8988T (cell line): ENCODE measurements at regions not wholly inside any gene's neighbourhood (a gene's known extent, or its start where the extent isn't known, plus 50 kb on each side); places are given as distances from the start of the nearest gene placed in this dataset.
"Not testable (repeated sequence)": the region's sequence is repeated elsewhere in the genome, so short reads cannot be mapped to it uniquely, and the experiment has no call there.

Experiments used
- DNase-seq: peaks from one replicate; pipeline ENCODE4 v3.0.0; 2011

DNA sequence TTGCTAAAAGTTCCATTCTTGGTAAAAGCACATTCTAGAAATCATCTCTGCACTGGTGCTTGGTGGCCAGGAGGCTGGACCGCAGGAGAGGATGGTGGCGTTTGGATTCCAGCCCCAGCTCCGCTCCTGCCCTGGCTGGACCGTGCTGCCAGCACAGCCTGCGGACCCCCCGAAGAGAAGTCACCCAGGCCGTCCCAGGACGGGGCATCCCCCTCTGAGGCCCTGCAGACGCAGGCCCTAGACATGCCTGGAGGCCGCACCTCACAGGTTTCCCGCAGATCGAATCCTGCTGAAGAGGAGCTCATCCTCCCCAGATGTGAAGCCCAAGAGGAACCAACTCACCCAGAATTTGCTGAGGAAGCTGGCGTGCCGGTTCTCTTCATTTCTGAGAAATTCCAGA is 159.0 kb downstream of the TEX29 start:
- no peak for DNase-seq

DNA sequence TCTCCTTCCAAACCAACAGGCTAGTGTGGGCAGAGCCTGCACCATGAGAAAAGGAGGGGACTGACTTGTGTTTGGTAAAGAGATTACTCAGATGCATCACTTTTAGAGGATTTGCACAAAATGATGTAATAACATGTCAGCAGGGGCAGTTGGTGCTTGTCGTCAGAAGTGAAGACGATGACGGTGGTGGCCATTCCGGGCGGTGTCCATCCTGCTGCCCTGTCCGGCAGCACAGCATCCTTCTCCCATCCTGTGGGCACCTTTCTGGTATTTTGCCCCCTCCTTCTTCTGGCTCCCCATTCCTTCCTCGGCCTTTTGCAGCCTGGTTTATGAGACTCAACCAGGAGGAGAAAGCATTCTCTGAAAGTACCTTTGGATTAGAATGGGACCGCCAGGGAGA is 160.1 kb downstream of the TEX29 start:
- no peak for DNase-seq

DNA sequence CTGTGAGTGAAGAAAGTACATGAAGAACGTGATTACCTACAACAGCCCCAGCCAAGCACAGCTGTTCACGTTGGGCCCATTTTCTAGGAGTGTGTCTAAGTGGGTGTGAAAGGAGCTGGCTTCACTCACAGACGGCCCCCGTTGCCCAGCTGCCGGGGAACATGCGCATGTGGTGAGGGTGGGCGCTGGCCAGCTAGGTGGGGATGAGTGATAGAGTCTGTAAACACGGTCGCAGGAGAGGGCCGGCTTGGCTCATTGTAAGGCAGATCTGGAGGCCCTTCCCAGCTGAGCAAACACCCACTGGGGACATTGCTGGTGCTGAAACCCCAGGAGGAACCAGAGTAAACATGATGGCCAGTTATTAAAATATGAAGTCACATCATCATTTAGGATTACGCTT is 160.5 kb downstream of the TEX29 start:
- no peak for DNase-seq

DNA sequence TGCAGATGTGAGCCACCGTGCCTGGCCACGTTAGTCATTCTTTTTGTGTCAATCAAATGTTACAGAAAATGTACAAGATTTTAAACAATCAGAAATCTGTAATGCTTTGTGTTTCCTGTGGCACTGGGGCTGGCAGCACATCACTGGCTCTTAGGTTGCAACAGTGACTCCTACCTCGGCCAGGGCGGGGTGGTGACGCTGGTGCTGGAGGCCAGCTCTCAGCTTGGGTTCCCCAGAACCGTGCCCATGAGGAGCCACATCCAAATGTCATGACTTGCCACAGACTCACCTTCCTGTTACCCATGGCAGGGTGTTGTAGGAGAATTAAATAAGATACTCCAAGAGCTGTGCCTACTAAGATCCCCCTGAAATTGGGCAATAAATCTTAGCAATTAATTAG is 161.7 kb downstream of the TEX29 start:
- DNase-seq, result no peak

DNA sequence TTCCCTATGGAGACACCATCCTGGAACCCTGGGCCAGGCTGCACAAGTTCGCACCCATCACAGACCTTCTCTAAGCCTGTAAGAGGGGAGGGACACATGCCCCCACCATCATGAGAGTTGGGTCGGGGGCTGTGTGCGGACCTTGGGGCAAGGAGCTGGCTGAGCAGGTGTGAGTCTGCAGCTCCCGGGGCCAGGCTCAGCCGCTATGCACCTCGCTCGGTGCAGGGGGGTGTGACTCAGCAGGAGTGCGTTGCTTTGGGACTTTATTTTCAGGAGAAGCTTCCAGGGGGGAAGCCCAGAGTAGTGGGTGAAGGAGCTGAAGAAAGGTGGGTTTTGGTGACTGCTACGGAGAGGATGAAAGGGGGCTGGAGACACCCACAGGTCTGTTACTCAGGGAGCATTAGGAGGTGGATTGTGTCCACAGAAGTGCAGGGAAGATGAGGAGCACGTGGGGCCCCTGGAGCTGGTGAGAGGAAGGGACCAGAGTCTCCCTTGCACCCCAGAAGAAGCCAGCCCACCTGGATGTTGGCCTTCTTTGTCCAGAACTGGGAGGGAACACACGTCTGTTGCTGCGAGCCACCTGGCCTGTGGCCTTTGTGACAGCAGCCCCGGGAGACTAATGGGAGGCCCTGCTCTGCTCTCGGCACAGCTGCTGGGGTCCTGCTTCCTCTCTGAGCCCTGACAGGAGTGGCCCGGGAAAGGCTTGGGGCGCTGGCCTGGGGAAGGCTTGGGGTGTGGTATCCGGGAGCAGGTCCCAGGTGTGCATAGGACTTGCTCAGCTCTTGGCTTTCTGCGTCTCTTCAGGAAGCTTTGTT is 162.6 kb downstream of the TEX29 start:
- no peak for DNase-seq

DNA sequence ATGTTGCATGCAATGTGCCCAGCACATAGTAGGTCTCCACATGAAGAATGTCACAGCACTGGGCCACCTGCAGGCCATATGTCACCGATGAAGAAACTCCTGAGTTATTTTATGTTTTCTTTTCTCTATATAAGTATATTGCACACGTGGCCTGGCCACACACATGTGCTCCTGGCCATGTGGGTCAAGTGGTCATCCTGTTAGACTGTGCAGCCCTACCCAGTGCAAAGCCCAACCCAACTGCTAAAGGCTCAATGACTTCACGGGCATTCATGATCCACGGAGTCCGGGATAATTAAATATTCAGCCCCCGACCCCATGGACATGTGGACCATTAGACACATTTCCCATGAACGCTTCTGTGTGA is 163.2 kb downstream of the TEX29 start:
- DNase-seq, result no peak

DNA sequence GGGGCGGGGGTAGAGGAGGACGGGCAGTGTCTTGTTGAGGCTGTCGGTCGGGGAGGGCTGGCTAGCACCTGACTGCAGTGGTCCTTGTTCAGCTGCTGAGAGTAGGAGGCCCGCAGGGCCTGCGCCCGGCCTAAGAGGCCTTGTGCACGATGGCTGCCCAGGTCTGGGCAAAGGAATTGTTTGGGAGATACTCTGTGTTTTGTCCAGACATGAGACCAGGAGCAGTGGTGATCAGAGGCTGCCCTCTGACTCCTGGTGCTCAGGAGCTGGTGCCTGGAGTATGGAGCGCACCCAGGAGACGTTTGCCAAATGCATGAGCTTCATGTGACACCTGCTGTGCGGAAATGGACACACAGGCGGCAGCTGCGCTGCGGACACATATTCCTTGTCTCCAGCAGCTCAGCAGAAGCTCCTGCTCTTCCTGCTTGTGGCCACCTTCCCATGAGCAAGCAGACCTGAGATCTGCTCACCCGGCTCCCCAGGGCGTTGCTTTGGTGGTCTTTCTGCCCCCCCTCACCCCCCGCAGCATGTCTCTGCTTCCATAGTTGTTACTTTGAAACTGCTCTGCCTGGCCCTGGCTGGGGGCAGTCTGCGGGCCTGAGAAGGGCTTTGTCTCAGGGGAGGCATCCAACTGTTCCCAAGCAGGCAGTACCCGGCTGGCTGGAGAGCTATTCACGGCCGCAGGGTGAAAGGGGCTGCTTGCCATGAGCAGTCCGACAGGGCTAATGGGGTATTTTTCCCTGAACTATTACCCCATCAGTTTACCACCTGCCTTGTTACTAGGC is 163.9 kb downstream of the TEX29 start:
- no peak for DNase-seq

DNA sequence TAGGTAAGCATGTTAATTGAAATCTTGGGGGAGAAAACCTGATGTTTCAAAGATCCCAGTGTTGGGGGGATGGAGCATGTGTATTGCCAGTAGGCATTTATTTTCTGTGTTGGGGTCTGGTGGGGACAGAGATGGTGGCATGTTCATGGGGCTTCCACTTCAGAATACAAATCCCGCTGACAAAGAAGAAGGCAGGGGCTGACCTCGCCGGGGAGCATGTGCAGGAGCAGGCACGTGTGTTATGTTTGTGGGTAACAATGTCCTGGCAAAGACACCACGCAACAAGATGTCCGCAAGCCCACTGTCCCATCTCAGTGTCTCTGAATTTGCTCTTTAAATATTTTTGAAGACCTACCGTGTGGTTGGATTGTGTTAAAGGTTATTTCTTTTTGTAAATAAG is 164.5 kb downstream of the TEX29 start:
- DNase-seq, result no peak

DNA sequence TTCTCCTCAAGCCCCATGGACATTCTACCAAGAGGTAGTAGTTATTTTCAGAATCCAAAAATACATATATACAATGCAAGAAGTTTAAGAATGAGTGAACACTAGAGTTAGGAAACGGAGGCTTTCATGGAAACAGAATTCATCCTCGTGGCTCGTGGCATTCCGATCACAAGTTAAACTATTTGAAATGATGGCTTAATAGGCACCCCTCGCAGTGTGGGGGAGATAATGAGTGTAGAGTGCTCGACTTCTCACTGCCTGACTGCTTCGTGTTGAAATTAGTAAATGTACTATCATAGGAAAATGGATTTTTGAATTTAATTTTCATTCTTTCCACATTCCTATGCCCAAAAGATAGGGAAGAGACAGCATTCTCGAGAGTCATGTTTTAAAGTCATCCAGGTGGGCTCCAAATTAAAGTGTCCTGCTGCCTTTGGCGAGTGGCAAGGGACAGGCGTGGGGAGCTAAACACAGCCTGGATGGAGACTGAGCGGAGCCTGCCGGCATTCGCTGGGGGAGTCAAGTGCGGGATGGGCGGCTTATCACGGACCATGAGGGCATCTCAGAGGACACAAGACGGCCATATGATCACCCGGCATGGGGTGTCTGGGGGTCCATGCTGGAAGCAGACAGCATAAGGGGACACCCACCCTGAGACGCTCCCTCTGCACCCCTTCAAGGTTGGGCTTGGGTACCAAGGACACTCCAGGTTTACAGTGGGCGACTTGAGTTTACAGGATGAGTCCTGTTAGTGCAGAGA is 165.2 kb downstream of the TEX29 start:
- DNase-seq, result no peak

DNA sequence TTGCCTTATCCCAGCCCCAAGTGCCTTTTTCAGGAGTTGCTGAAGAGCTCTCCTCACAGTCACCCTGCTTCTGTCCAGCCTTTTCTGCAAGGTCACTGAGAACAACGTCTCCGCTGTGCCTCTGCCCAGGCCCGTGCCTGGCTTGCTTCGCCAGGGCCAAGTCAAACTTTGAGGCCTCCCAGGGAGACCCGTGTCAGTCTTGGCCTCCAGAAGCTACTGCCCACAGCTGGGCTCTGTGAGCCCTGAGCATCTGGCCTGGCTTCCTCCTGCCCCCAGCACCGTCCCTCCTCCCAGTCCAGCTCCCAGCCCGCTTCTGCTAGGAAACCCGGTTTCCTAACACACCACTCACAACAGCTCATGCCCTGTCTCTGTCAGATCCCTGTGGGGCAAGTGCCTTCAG is 165.9 kb downstream of the TEX29 start:
- no peak for DNase-seq

DNA sequence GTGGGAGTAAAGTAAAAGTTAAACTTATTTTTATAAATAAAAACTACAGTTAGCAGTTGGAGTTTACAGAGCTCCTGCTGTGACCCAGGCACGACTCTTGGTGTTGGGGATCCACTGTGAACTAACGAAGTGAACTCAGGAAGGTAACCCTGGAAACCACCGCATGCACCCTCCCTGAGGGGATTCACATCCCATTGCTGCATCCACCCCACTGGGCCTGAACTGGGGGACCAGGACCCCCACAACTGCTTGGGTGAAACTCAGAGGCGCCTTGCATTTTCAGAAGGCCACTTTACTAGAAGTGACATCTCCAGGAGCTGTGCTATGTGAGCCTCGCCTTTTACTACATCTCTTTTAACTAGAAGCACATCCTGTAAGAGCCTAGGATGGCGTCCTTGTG is 166.4 kb downstream of the TEX29 start:
- DNase-seq, result no peak

DNA sequence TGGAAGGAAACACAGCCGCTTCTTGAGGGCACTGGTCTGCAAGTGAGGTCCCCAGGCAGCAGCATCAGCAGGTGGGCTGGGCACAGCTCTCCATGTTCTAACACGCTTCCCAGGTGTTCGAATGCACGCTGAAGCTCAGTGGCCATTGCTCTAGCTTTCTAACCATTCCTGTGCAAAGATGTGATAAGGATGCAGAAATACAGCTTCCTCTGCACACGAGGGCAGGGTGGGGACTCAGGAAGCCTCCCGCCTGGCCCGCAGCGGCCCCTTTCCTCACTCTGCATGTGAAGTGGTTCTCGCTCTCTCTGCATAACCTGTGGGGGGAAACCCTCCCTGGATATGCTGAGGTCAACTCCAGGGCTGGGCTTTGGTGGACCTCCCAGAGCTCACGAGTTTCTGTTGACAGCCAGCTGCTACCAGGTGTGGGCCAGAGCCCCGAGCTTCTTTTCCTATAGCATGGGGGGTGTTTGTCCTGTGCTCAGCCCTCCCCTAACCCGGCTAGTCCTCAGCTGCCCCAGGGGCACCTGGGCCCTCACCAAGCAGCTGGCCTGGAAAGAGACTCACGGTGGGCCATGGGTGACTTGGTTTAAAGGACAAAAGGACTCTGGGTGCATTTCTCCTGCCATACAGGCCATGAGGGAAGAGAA is 168.2 kb downstream of the TEX29 start:
- DNase-seq, result no peak

DNA sequence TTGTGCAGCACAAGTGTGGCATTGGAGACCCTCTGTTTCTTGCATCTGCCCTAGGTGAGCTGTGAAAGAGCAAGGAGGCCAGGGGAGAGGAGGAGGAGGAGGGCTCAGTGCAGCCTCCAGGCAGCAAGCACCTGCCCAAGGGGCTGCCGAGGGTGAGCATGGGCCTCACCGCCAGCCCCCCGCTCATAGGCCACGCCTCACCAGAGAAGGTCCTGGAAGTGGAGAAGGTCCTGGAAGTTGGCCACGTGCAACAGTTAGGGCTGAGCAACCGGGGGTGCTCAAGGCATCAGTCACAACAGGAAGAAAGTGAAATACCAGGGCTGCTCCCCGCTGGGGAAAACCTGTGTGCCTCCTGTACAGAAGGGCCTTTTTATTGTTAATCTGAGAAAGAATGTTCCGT is 168.9 kb downstream of the TEX29 start:
- DNase-seq, result no peak

DNA sequence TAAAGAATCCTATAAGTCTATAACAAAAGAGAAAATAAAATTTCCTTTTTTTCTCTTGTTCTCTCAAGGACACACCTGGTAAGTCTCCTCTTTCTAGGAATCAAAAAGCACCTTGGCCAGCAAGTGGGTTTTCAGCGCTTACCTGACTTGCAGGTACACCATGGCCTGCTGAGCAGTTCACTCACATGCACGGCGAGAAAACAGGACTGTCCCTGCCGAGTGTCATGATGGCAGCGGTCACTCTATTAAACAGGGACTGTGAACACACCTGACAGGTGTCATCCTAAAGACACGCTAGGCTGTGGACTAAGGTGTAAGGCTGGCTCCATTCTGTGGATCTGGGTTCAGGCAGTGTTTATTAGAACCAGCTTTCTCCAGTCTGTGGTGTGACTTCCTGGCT is 170.2 kb downstream of the TEX29 start:
- no peak for DNase-seq

DNA sequence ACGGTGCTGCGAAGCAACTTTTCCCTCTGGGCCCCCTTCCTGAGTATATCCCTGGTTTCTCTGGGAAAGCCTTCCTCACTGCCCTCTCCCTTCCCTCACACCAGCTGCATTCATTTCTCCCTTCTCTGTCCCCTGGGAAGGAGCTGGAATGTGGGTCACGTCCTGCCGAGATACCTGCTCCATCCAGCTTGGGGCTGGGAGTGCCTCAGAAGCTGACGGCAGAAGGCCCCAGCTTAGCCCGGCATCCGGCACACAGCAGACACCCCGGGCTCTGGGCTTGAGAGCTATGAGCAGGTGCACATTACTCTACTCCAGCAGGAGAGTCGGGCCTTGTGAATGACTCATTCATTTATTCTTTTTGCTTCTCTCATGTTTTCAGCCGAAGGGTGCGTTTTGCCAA is 170.6 kb downstream of the TEX29 start:
- DNase-seq, result no peak

DNA sequence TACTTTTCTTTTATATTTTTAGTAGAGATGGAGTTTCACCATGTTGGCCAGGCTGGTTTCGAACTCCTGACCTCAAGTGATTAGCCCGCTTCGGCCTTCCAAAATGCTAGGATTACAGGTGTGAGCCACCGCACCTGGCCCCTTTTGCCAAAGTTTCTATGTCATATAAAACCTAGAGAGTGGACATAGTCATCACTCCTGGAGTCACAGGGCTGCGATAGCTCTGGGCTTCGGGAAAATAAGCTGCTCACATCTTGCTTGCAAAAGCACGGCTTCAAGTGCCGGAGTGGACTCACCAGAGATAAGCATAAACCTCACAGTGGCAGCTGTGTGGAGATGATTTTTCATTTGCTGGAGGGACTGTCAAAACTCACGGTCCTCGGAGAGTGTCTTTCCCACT is 171.2 kb downstream of the TEX29 start:
- DNase-seq, result no peak

DNA sequence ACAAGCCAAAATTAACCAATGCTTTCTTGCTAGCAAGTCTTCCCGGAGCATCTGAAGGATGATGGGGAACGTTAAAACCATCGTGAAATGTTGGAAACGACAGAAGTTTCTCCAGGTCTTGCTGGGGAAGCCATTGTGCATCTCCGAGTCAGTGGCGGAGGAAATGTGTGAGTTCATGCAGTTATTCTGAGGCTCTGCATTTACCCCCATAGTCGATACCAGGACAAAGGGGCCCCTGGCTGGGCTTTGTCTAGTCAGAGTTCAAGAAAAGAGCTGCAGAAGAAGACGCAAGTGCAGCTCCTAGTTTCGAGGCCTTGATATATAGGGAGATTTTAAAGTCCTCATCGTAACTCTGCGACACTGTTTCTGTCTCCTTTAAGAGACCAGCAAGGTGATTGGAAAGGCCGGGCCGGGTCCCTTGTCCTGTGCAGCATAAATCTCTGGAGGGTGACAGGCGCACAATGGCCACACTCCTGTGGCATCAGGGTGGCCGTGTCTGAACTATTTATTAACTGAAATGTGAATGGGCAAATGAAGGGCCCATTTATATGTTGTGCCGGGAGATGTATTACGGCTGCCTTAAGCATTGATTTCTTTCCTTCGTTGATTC is 172.0 kb downstream of the TEX29 start:
- no peak for DNase-seq

DNA sequence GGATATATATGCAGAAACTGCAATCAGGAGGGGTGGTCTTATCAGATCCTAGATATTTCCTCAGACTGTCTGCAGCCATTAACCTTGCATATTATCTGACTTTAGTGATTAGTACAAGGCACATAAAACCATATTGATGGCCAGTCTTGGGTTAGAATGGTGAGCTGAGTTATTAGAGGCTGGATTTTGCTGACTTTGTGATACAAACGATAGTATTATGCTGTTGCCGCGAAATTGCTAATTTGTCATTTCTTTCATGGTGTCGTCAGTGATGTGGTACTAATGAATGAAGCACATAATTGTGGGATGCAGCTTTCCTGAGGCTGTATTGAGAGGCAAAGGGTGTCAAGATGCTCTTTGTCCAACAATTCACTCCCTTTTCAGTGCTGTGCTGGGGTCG is 172.5 kb downstream of the TEX29 start:
- no peak for DNase-seq

DNA sequence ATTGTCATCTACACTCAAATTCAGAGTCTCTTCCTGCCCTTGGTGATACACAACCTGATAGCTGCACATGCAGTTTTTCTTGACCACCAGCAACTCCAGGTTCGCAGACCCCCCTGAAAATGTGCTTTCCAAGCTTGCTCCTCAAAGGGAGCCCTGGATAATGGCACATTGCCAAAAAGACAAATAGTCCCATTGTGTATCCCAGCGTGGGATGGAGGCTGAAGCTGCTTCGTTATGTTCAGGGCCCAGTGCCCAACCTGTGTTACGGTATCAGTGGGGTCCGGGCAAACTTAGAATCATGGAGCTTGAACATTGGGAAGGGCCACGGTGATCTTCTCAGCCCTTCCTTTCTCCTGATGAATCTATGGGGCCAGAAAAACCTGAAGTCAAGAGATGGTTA is 173.0 kb downstream of the TEX29 start:
- no peak for DNase-seq

DNA sequence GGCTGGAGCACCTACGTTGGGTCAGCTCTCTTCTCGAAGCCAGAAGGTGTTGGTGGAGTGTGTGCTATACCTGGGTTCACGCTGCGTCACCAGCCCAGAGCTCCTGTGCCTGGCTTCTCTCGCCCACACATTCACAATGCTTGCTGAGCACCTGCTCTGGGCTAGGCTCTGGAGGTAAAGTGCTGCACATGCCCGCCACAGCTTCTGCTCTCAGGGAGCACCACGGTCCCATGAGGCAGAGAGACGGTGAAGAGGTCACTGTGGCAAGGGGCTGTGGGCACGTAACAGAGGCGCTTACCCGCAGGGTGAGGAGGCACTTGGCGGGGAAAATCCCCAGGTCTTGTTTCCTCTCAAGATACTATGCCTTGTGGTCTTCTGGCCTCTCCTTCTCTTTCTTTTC is 174.2 kb downstream of the TEX29 start:
- DNase-seq, result no peak

DNA sequence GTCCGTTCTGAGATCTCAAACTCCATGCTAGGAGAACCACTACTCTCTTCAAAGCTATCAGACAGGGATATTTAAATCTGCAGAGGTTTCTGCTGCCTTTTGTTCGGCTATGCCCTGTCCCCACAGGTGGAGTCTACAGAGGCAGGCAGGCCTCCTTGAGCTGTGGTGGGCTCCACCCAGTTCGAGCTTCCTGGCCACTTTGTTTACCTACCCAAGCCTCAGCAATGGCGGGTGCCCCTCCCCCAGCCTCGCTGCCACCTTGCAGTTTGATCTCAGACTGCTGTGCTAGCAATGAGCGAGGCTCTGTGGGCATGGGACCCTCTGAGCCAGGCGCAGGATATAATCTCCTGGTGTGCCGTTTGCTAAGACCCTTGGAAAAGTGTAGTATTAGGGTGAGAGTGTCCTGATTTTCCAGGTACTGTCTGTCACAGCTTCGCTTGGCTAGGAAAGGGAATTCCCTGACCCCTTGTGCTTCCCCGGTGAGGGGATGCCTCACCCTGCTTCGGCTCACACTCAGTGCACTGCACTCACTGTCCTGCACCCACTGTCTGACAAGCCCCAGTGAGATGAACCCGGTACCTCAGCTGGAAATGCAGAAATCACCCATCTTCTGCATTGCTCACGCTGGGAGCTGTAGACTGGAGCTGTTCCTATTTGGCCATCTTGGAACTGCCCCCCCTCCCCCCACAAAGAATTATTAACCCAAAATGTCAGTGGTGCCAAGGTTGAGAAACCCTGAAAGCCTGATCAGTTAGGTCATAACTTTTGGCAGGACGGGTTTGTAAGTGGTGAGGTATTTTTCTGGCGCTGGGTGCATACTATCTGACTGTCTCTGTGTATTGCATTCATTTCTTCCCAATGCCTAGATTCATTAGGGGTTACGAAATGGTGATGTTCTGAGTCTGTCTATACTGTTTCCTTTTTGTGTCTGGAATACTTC is 181.4 kb downstream of the TEX29 start:
- DNase-seq, result not testable (repeated sequence)

DNA sequence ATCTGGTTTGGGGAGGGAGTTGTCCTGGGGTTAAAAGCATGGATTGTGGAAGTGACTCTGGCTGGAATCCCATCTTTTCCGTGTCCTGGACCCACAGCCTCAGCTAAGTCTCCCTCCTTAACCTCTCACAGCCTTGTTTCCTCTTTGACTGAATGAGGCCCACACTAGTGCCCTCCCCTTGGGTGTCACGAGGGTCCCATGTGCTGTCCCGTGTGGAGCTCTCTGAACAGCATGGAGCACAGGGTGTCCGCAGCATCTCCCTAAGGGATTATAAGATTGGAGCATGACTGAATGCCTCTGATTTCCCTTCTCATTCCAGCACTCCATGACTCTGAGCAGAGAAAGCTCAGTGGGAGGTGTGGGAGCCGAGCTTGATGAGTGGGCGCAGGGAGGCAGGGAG is 182.5 kb downstream of the TEX29 start:
- DNase-seq, result no peak
